Lower lobe of right lung (tissue), 2 donors: ENCODE measurements at regions not wholly inside any gene's neighbourhood (a gene's known extent, or its start where the extent isn't known, plus 50 kb on each side); places are given as distances from the start of the nearest gene placed in this dataset.

Source experiments
- ATAC-seq, 2 donors: fragments of 200-7000 bp; cut with Tn5 transposase; one replicate each; pipeline ENCODE4 v1.9.1; 2020 to 2022; ENCODE audit warnings: mild to moderate bottlenecking in 2 of 2, moderate library complexity in 2 of 2
- DNase-seq: peaks from one replicate; pipeline ENCODE4 v3.0.0-alpha.2; 2020
- H3K27ac ChIP-seq: fragments of 200-600 bp; one replicate; pipeline ENCODE4 v1.8.0; 2022
- H3K27me3 ChIP-seq: fragments of 200-600 bp; one replicate; pipeline ENCODE4 v1.8.0; 2022; ENCODE audit warnings: low read depth
- H3K36me3 ChIP-seq: fragments of 200-600 bp; one replicate; pipeline ENCODE4 v1.8.0; 2022; ENCODE audit warnings: mild to moderate bottlenecking
- H3K4me1 ChIP-seq: fragments of 200-600 bp; one replicate; pipeline ENCODE4 v1.8.0; 2022
- H3K4me3 ChIP-seq: fragments of 200-600 bp; one replicate; pipeline ENCODE4 v1.8.0; 2022; ENCODE audit warnings: mild to moderate bottlenecking
- H3K9me3 ChIP-seq: fragments of 200-600 bp; one replicate; pipeline ENCODE4 v1.8.0; 2022
- intact Hi-C: fragments of 100-400 bp; cut with DNase I; formaldehyde crosslinking; loops from one replicate; pipeline ENCODE4 v1.11.0; 2022
- TF ChIP-seq, protein P1 (sequence below): fragments of 200-600 bp; IDR thresholded peaks from one replicate; pipeline ENCODE4 v1.8.0; 2022; ENCODE audit warnings: antibody characterized with exemption, mild to moderate bottlenecking
- donor health status: DM: no; HTN: yes; CAD: no; lungs with severe emphysema.

DNA sequence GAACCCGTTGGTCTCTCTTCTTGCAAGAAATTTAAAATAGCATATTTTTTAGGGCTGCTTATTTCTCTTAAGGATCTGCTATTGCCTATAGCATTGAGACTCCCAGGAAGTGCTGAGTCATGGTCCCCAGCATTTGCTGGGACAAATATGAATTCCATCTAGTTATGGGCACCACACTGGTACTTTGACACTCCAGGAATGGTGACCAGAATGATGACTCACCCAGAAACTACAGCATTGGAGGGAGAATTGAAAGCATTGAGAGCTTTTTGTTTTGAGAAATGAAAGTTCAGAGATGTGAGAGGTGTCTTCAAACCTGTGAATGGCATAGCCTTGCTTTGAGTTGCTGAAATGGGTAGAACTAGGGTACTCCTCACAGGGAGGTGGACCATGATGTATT lies 699.7 kb downstream of the DHX35 start:
- no peak overlapping the region for H3K4me3 ChIP-seq
- H3K4me1 ChIP-seq = no peaks in the 10 kb centered on the region
- ATAC-seq (no peak), DNase-seq (no peak)
- H3K36me3 ChIP-seq = no peaks in the 10 kb centered on the region
- intact Hi-C loops = no loop called here
- TF ChIP-seq, protein P1, sequence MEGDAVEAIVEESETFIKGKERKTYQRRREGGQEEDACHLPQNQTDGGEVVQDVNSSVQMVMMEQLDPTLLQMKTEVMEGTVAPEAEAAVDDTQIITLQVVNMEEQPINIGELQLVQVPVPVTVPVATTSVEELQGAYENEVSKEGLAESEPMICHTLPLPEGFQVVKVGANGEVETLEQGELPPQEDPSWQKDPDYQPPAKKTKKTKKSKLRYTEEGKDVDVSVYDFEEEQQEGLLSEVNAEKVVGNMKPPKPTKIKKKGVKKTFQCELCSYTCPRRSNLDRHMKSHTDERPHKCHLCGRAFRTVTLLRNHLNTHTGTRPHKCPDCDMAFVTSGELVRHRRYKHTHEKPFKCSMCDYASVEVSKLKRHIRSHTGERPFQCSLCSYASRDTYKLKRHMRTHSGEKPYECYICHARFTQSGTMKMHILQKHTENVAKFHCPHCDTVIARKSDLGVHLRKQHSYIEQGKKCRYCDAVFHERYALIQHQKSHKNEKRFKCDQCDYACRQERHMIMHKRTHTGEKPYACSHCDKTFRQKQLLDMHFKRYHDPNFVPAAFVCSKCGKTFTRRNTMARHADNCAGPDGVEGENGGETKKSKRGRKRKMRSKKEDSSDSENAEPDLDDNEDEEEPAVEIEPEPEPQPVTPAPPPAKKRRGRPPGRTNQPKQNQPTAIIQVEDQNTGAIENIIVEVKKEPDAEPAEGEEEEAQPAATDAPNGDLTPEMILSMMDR = no peak
- no peaks in the 10 kb centered on the region for H3K9me3 ChIP-seq
- no peak overlapping the region for H3K27ac ChIP-seq
- H3K27me3 ChIP-seq = no peaks in the 10 kb centered on the region

DNA sequence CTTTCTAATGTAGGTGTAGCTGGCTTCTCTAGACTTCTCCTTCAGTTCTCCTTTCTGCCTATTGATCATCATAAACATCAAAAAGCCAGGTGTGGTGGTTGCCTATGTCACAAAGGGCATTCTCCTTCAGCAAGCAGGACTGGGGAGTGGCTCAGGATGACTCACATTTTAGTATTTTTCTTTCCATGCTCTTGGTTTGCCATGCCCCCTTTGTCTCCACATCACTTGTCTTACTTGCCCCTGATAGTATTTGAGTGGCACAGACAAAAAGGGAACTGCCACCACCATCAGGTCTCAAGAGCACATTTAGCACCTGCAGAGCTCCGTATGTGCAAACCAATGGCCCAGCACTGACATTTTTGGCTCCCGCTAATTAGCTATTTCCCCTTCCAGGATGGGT lies 698.8 kb downstream of the DHX35 start:
- no peak for DNase-seq
- no peaks in the 10 kb centered on the region for H3K27me3 ChIP-seq
- H3K9me3 ChIP-seq = no peaks in the 10 kb centered on the region
- H3K36me3 ChIP-seq = no peaks in the 10 kb centered on the region
- no peaks in the 10 kb centered on the region for H3K4me1 ChIP-seq
- H3K4me3 ChIP-seq = no peak overlapping the region
- TF ChIP-seq, protein P1 = no peak
- intact Hi-C loops = no loop called here
- ATAC-seq = no peak
- no peak overlapping the region for H3K27ac ChIP-seq

DNA sequence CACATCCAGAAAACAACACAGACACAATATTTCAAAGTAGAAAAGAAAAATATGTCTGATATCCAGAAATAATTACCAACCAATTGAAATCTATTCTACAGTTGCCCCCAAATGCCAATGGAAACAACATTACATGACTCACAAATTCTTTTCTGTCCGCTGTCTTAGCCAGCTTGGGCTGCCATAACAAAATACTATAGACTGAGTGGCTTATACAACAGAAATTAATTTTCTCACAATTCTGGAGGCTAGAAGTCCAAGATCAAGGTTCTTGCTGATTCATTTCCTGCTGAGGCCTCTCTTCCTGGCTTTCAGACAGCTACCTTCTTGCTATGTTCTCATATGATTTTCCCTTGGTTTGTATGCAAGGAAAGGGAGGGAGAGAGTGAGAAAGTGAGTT lies 698.1 kb downstream of the DHX35 start:
- Histone ChIP-seq H3K27me3 (no peaks in the 10 kb centered on the region), H3K4me3 (no peak overlapping the region), H3K27ac (no peak overlapping the region), H3K4me1 (no peaks in the 10 kb centered on the region), H3K9me3 (no peaks in the 10 kb centered on the region), H3K36me3 (no peaks in the 10 kb centered on the region)
- no peak for DNase-seq
- intact Hi-C loops = no loop called here
- ATAC-seq = no peak
- TF ChIP-seq, protein P1 = no peak

DNA sequence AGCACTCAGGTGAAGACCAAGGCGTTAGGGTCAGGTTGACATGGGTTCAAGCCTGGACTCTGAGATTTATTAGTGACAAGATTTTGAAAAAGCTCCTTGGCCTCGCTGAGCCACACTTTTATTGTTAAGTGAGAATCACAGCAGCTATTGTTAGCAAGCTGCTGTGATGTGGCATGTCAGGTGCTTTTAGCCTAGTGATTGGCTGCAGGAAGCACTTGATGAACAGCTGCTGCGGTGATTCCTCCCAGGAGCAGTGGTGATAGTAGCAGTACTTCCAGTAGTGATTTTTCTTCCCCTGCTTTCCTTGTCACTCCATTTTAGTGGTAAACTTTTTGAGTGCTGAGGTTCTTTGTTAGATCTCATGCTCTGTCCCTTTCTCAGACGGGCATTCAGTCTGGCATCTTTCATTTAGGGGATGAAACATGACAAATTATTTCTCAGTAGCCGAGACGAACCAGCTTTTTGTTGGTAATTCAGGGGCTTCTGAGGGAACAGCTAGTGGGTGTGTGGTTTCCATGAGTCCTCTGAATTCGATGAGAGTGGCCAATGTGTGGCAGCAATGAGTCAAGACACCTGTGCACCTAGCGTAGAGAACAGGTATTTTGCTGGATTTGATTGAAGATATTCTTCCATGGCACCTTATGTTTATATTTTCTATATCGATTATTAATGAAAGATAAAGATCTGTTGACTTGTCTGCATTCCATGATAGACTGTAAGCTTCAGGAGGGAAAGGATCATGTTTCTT lies 696.7 kb downstream of the DHX35 start:
- no peak overlapping the region for H3K4me3 ChIP-seq
- no peaks in the 10 kb centered on the region for H3K27me3 ChIP-seq
- no peaks in the 10 kb centered on the region for H3K9me3 ChIP-seq
- H3K27ac ChIP-seq = no peak overlapping the region
- TF ChIP-seq, protein P1 = no peak
- H3K36me3 ChIP-seq = no peaks in the 10 kb centered on the region
- no peaks in the 10 kb centered on the region for H3K4me1 ChIP-seq
- intact Hi-C loops = no loop called here
- no peak for ATAC-seq
- no peak for DNase-seq

DNA sequence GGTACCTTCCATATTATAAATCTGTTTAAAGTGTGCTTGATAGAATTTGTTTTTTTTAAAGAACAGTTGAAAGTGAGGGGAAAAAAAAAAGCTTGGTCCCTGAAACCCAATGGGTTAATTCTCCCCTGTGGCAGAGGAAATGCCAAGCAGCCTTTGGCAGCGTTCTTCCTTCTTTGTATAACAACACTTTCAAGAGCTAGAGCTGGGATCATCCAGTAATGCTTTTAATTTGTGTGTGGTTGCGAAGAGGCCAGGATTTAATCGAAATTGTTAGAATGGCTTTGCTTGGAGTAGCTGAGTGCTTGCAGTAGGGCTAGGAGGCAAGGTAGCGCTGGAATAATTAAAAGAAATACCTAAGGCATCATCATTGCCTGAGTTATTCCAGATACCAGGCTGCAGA lies 692.0 kb downstream of the DHX35 start:
- H3K4me3 ChIP-seq = no peak overlapping the region
- DNase-seq (no peak), ATAC-seq (no peak)
- H3K27me3 ChIP-seq = no peaks in the 10 kb centered on the region
- intact Hi-C loops = no loop called here
- no peaks in the 10 kb centered on the region for H3K36me3 ChIP-seq
- TF ChIP-seq, protein P1 = no peak
- H3K27ac ChIP-seq = no peak overlapping the region
- H3K9me3 ChIP-seq = no peaks in the 10 kb centered on the region
- no peaks in the 10 kb centered on the region for H3K4me1 ChIP-seq
